ENCODE measurements at regions not wholly inside any gene's neighbourhood (a gene's known extent, or its start where the extent isn't known, plus 50 kb on each side); places are given as distances from the start of the nearest gene placed in this dataset.

DNA sequence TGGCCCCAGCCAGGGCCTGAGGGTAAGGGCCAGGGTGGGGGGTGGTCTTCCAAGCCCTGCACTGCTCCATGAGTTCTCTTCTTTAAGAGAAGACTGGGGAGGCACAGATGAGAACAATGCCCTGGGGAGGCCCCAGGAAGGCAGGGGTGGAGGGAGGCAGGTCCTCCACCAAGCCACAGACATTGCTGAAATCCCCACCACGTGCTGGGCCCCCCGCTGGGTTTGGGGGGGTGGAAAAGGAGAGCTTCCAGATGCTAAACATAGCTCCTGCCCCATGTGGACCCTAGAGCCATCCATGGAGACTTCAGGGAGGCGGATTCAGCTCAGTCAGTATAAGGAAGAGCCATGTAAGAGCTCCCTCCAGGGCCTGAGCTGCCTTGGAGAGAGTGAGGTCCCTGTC, 157.8 kb upstream of the LINGO1 start:
- no peak for DNase-seq (ENCODE audit: low read depth)

DNA sequence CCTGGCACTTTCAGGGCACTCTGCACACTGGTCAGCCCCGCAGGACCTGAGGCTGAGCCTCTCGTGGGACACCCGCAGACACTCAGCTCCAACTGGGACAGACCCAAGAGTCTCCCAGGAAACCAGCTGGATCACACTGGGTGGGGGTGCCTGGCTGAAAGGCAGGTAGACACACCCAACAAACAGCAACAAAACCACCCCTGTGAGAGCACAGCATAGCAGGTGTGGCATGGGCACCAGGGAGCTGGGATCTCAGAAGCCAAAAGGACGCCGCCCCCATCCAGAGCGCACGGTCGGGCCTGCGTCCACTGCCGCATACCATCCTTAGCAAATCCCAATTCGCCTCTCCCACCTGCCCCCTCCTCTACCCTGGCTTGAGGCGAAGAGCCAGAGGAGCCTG, 154.2 kb upstream of the LINGO1 start:
- DNase-seq (ENCODE audit: low read depth): no peak

DNA sequence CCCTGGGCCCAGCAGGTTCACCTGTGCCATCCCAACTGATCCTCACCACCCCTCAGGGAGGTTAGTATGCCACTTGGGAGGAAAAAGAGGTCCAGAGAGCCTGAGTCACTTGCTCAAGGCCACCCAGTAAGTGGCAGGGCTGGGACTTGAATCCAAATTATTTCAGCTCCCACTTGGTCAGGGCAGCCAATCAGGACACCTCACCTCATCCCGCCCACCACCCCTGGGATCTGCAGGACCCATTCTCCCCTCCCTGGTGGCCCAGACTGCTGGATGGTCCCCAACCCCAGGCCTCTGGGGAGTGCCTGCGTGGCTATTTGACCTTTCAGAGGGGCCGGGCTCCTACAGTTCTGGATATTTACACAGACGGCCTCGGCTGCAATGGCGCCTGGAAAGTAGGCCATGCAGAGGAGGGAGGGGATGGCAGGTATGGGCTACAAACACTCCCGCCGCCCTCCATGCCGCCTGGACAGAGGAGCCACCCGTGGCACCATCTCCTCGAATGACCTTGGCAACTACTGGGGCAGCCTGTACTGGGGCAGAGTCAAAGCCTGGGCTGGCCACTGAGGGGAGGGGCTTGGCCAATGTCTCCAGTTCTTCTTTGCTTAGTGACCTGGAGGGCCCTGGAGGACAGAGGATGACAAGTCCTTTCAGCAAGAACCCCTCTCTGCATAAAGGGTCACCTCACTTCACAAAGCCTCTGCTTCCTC, 153.6 kb upstream of the LINGO1 start:
- DNase-seq (ENCODE audit: low read depth): no peak

DNA sequence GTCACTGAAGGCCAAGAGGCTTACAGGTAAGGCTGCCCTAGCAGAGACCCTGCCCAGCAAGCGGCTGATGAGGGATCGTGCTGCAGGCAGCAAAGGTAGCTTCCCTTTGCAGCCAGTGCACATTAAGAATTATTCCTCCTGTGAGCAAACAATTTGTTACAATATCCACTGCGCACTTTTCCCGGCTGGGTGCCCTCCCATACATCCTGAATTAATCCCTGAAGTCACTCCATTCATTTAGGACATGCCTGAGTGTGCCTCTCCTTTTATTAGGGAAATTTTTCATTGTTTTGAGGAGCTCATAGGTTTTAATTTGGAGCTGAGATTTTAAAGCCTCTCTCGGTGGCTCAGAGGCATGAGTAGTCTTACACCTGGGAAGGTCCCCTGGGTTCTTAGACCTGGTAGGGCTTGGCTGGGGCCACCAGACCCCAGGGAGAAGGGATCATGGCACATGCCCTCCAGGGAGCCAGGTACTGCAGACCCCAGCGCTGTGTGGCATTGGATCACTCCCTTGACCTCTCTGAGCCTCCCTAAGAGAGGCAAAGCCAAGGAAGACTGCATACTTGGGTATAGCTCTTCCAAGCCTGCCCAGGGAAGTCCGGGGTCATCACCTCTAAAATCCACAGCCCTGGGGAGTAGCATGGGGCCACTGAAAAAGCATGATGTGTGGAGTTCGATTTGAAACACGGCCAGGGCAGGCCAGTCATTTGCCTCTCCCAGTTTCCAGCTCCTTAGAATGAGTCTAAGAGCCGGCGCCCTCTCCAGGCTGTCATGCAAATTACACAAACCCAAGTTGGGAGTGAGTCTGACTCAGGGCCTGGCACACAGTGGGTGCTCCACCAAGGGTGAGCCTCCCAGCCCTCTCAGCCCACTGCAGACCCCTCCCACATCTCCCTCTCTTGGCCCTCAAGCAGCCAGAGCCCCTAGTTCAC, 151.9 kb upstream of the LINGO1 start:
- DNase-seq (ENCODE audit: low read depth): no peak

DNA sequence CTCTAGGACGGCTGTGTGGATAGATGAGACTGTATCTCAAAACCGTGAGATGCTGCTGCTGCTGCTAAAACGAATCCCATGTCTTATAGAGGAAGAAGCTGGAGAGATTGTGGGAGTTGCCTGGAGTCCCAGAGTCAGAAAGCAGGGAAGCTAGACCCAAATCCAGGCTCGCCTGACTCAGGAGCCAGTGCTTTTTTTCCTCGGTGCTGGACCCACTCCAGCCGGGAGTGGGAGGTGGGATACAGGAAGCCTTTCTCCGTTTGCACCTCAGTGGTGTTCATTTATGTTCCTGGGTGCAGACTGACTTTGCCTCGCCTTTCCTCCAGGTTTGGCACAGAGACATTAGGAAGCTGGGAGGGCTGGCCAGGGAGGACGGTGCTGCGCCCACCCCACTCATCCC, 150.9 kb upstream of the LINGO1 start:
- DNase-seq (ENCODE audit: low read depth): no peak

DNA sequence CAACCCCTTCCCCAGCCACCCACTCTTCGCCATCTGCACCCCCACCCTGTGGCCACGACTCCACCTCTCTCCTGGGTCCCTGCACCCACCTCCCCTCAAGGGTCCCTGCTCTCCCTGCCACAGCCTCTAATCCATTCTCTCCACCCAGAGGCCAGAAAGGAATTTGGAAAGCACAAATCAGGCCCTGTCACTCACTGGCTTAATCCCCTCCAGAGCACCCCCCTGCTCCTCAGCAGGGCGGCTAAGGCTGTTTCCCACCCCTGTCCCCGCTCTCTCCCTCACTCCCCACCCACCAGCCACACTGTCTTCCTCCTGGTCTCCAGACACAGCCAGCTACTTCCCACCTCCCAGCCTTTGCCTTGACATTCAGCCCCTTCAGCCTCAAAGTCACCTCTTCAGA, 150.0 kb upstream of the LINGO1 start:
- no peak for DNase-seq (ENCODE audit: low read depth)

DNA sequence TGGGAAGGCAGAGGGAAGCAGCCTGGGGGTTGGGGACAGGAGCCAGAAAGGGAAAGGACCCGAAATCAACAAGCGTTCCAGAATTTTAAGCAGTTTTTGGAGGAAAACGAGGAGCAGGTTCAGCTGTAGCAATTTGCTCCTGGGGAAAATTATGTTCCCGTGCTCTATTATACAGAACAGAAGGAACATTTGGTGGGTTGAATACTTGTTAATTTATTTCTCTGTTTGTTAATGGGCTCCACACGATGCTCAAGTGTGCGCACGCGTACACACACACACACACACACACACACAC, 149.2 kb upstream of the LINGO1 start:
- no peak for DNase-seq (ENCODE audit: low read depth)

DNA sequence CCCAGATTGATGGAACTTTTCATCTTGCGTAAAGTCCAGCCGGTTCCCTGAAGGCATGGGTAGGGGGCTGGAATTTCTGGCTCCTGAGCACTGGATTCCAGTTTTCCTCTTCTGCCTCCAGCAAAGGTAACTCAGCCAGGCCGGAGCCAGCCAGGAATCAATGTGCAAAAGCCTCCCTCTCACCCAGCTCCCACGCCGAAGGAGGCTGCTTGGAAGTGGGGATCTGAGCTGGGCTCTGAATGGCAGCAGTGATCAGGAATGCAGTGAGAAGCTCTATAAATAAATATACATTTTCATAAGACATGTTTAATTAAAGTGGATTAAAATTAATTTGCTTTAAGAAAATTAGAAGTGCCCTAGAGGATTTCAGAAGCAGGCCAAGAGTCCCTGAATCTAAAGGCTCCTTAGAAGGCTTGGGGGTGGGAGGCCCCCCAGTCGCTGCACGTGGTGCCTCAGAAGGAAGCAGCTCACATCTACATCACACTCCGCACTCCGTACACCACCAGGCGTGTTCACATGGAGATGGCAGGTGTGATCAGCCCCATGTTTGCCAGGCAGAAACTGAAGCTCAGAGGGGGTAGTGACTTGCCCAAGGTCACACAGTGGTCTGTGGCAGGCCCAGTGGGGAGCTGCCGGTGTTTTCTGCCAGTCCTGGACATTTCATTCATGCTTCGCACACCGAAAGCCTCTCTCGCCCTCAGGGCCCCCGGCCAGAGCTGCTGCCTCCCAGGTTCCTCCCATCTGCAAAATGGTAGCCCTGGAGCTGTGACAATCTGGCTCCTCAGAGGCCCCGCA, 148.6 kb upstream of the LINGO1 start:
- no peak for DNase-seq (ENCODE audit: low read depth)

DNA sequence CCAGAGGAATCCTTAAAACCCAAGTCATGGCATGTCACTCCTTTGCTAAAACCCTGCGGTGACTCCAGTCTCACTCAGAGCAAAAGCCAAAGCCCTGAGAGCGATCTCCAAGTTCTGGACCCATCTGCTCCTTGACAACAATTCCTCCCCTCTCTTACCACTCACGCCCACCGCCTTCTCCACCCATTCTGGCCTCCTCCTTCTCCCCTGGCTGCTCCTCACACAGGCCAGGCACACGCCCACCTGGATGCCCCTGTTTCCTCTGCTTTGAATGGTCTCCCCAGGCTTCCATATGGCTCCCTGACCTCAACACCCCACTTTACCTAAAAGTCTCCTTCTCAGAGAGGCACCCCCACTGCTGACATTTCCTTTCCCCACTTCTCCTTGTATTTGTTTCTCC, 146.1 kb upstream of the LINGO1 start:
- no peak for DNase-seq (ENCODE audit: low read depth)

DNA sequence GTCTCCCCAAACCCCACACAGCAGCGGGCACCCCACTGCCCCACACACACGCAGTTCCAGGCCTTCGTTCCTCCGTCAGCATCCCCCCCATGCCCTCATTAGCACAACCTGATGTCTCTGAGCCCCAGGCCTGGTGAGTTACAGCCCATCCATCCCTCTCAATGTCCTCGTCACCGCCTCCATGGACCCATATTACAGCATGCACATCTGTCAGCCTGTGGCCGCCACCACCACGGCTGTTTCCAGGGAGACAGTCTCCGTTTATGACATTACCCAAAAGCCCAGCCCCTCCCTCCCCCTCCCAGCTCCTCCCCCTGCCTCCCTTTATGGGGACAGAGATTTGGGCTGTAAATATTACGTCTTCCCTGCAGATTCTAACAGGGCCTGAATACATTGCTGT, 143.1 kb upstream of the LINGO1 start:
- DNase-seq (ENCODE audit: low read depth): no peak

DNA sequence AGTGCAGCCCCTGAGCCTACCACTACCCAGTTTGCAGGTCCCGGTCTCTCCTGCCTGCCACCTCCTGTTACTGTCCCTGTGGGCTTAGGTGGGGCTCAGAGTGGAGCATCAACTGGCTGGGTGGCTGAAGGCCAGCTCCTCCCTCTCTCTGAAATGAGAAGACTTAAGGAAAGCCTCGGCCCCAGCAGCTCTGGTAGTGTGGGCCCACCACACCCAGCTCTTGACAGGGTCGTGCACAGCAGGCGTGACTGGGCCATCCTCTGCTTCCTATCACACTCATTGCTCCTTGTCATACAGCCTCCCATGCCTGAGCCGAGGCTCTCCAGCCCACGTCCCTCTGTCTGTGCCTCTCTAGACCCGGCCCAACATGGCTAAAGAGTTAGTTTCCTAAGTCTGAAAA, 142.7 kb upstream of the LINGO1 start:
- DNase-seq (ENCODE audit: low read depth): no peak

DNA sequence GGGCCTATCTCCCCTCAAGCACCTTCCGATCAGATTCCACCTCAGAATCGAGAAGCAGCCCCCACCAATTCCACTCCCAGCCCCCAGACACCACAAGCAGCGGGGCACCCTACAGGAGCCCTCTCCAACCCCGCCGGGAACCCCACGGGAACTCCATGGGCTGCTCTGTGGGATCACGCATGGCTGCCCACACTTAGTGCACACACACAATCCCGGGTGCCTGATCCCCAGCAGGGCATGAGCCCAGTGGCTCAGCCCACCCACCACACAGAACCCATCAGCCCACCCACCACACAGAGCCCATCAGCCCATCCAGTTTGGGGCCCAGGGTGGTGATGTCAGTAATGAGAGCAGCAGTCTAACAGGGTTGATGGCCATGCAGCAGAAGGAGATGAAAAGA, 141.6 kb upstream of the LINGO1 start:
- DNase-seq (ENCODE audit: low read depth): no peak

DNA sequence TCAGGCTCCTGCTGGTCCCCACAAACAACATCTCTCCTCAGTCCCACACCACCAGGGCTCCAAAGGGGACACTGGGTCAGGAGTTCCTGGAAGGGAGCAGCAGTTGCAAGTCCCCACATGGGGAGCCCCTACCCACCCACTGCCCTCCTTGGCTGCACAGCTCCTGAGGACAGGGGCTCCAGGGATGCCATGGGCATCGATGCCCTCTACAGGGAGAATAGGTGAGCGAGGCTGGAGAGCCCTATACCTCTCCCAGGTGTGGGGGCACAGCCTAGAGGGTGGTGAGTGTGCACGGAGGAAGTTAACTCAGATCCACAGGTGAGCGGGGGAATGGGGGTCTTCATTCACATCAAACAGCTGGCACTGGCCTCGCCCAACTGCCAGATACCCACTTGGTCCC, 141.2 kb upstream of the LINGO1 start:
- no peak for DNase-seq (ENCODE audit: low read depth)

DNA sequence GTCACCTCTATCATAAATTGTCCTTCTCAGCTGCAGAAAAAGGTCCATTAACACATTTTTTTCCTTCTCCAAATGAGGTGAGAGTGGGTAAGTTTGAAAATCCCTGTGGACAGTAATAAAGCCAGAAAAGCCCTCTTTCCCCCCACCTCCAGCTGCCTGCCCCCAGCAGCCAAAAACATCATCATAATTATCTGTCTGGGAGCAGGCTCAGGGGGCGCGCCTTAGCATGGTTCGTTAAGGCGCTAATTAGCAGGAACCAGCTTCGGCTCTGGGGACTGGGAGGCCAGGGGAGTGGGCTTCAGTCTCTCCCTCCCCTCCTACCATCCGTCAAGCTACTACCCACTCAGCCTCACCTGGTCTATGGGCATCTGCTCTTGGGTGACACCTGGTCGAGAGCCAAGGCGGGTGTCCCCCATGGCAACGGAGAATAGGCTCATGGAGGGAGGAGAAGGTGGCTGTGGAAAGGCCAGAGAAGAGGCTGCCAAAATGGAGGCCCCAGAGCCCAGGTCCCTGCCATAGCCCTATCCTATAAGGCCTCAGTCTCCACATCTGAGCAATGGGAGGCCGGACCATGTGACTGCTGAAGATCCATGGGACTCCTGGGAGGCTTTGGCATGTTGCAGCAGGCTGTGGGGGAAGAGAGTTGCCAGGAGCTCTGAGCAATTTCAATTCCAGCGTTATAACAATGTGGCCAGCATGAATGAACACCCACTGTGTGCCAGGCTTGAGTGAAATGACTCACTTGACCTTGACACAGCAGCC, 140.1 kb upstream of the LINGO1 start:
- DNase-seq (ENCODE audit: low read depth): no peak

DNA sequence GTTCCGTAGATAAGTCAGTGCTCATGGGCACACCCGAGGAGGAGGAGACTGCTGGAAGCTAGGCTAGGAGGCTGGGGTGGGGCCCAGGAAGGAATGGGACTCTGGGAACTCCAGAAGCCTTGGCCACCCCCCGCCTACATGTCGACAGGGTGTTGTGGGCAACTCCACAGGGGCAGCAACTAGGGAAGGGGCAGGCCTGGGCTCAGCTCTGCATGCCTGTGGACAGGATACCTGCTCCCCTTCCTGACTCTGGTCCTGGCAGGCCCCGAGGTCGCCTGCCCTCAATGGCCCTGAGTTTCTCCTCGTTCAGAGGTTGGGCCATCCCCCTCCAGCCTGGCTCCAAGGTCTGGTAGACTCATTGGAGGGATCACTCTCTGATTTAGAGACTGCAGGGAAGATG, 138.9 kb upstream of the LINGO1 start:
- DNase-seq (ENCODE audit: low read depth): no peak

DNA sequence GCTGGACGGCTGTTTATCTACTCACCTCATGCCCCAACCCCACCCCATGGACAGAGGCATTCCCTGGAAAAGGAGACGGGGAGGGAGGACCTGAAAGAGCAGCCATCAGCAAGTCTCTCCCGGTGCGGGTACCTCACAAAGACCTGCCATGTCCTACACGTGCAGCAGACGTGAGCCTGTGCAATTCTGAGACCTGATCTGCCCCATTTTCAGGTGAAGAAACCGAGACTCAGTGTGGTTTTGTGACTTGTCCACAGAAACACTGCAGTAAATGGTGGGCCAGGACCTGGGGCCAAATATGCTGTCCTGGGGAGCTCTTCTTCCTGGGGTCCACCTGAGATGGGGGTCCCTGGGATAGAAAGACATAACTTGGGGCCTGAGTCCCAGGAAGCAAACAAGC, 137.0 kb upstream of the LINGO1 start:
- DNase-seq (ENCODE audit: low read depth): no peak

DNA sequence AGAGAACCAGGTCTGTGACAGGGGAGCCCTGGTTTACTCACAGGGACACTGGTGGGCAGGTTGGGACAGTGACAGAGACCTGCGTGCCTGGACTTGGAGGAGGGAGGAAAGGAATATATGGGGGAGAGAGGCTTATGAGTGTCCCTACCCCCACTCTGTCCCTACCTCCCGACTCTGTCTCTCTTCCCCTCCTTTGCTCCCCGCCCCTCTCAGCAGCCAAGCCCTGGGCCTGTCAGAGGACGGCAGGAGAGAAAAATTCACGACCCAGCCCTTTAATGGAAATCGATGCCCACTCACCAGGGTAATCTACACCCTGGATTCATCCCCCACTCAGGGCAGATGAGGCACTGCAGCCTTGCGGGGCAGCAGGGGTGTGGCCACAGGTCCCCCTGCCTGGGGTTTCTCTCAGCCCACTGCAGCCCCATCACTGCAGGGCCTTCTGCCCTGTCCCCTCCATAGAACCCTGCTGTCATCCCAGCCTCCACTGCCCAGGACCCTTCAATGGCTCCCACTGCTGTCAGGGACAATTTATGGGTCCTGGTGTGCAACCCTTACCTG, 135.9 kb upstream of the LINGO1 start:
- DNase-seq (ENCODE audit: low read depth): no peak

DNA sequence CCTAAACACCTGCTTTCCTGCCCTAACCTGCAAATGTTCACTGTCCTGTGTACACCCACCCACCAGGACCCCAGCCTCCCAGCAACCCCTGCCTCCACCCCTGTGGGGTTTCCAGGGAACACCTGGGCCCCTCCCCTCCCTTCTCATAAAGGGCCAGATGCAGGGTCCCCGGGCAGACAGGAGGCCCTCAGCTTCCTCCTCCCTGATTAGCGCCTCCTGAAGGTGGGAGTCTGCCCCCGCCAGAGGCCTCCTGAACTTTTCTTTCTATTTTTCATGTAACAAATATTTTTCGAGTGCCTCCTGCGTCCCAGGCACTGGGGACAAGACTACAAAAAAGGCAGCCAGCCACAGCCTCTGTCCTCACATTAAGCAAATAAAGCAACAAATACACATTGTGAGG, 135.4 kb upstream of the LINGO1 start:
- no peak for DNase-seq (ENCODE audit: low read depth)

DNA sequence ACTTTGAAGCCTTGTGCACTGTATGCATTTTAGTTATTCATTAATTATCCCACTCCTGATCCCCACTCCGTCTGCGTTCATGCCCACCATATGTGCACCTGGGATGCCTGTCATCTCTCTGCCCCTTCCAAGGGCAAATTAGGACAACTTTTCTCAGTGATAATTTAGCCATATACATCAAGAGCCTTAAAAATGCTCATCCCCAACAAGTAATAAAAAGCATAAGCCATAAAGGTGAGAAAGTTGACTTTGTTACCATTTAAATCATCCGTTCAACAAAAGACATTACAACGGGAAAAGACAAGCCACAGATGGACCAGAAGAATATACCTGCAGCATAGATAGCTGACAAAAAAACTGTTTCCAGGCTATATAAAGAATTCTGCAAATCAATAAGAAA, 131.4 kb upstream of the LINGO1 start:
- no peak for DNase-seq (ENCODE audit: low read depth)

DNA sequence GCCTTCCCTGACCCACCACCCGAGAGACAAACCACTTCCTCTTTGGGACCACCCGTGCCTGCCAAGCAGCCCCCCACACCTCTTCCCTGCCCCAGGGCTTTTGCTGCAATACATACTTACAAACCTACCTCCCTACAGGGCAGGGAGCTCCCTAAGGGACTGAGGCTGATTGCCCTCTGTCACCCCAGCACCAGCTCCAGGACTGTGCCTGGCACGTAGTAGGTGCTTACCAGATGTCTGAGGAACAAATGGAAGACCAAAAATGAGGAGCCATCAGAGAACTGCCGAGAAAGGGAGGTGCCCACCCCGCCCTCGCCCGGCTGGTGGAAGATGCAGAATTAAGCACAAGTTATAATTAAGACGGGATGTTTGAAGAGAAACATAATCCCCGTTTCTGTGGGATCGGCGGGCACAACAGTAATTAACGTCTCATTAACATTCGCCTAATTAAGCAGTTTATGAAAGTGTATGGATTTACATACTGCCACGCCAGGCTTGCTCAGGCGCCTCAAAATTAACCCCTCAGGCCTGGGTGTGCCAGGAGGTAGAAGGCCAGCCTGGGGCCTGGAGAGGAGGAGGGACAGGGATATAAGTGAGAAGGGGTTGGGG, 130.1 kb upstream of the LINGO1 start:
- no peak for DNase-seq (ENCODE audit: low read depth)

DNA sequence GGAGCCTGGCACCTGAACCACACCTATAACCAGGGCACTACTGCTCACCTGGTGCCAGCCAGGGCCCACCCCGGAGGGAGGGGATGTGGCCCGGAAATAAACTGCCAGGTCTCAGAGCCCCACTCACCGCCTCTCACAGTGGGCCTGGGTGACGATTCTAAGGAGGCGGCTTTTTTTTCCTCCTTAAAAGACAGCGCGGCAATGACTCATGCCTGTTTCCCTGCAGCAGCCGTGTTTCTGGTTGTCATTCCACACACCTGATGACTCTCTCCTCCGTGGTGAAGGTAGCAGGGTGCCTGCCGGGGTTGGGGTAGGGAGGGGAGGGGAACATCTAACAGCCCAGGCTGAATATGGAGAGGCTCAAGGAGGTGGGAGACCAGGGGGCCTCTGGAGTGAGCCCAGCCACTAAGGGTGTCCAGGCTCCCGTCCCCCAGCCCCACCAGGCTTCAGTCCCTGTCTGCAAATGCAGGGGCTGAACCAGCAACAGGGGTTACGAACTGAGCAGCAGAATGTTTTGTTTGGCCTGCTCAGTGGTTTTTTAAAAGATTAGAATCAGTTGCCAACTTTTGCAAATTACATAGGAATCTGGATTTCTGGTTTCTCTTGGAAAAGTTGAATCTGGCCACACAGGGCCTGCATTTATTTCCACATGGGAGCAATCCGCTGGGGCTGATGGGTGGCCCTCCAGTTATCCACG, 127.3 kb upstream of the LINGO1 start:
- DNase-seq (ENCODE audit: low read depth): no peak

Data from stimulated activated CD8-positive, alpha-beta memory T cell treated with anti-CD3 and anti-CD28 coated beads, Interleukin-12 subunit alpha, Interleukin-12 subunit beta, amount 100 ng/mL, for 1 hour (primary cell).